HG02973 (cell line): ENCODE measurements at regions not wholly inside any gene's neighbourhood (a gene's known extent, or its start where the extent isn't known, plus 50 kb on each side); places are given as distances from the start of the nearest gene placed in this dataset.
"Not testable (repeated sequence)": the region's sequence is repeated elsewhere in the genome, so short reads cannot be mapped to it uniquely, and the experiment has no call there.

Source experiments
- ATAC-seq: cut with Tn5 transposase; IDR thresholded peaks from one replicate; pipeline ENCODE4 v1.9.1; 2021; ENCODE audit warnings: moderate library complexity; ENCODE audit not compliant: unreplicated experiment

DNA sequence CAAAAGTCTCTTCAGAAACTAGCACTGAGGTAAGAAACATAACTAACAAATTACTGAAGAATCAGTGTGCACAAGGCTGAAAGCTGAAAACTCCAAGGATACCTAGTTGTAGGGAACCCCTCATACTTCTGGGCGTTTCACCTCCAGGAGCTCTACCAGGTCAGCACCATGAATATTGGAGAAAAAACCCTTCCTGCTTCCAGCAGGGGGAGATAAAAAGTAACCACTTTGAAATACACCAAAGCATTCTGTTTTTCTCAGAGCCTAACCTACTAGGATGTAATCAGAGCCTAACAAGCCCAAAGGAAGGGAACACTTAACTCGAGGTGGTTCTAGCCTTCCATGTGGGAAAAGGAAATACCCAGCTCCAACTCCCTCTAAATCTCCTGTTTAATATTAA, 175.8 kb upstream of the MME start:
- no peak for ATAC-seq

- not testable (repeated sequence) for ATAC-seq
Observed at GRCh38 chr3:154902495-154902894, 177.6 kb upstream of the MME start.

DNA sequence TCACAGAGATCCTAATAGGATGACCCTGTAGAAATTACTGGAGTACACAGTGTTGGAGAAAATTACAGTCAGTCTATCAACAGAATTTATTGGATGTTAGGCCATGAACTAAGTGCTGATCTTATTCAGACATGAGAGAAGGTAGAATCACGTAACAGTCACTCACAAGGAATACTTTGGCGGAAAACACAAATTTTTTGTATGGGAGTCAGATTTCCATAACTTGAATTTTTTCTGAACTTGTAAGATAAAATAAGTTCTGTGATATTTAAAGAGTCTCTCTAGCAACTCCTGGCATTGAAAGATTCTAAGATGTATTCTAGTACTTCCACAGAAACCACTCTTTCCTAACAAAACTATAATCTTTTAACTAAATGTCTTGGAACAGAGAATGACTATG, 178.8 kb upstream of the MME start:
- no peak for ATAC-seq

DNA sequence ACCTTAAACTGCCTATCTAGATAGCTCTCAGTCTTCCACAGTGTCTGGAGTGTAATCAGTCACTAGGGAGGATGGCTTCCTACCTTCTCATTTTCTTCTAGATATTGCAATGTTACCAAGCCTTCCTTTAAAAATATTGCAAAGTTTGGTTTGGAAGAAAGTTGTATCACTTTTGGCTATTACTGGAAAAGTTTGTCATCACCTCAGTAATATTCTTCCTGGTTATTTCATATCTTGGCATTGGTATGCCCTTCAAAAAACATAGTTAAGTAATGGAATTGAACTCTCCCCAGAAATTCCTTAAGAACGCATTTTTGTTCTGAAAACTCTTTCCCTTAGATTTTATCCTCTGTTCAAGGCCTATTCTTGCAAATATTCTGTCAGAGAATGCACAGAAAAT, 179.3 kb upstream of the MME start:
- ATAC-seq: no peak

GRCh38 chr3:154898916-154899315, 181.2 kb upstream of the MME start:
- ATAC-seq: no peak

- ATAC-seq: no peak
Observed at GRCh38 chr3:154898443-154898842, 181.7 kb upstream of the MME start.

- no peak for ATAC-seq
Observed at GRCh38 chr3:154893813-154894212, 186.3 kb upstream of the MME start.

- ATAC-seq: no peak
Observed at GRCh38 chr3:154889227-154889634, 190.9 kb upstream of the MME start.

DNA sequence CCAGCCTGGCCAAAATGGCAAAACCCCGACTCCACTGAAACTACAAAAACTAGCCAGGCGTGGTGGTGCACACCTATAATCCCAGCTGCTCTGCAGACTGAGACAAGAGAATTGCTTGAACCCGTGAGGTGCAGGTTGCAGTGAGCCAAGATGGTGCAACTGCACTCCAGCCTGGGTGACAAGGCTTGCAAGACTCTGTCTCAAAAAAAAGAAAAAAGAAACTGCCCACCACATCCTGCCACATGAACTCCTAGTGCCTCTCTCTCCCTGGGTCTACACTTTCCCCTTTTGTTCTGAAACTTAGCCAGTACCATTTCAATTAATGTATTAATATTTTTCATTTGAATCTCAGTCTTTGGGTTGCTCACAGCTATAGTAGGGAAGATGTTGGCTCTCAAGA, 192.2 kb upstream of the MME start:
- no peak for ATAC-seq

- ATAC-seq: no peak
Observed at GRCh38 chr3:154886437-154886836, 193.7 kb upstream of the MME start.

- no peak for ATAC-seq
Observed at GRCh38 chr3:154885418-154885817, 194.7 kb upstream of the MME start.

- no peak for ATAC-seq
Observed at GRCh38 chr3:154884952-154885351, 195.2 kb upstream of the MME start.

DNA sequence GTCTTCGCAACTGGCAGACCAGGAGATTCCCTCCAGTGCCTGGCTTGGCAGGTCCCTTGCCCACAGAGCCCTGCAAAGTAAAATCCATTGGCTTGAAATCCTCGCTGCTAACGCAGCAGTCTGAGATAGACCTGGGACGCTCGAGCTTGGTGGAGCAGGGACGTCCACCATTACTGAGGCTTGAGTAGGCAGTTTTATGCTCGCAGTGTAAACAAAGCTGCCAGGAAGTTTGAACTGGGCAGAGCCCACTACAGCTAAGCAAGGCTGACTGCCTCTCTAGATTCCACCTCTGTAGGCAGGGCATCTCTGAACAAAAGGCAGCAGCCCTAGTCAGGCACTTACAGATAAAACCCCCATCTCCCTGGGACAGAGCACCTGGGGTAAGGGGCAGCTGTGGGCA, 205.0 kb upstream of the MME start:
- ATAC-seq: no peak

DNA sequence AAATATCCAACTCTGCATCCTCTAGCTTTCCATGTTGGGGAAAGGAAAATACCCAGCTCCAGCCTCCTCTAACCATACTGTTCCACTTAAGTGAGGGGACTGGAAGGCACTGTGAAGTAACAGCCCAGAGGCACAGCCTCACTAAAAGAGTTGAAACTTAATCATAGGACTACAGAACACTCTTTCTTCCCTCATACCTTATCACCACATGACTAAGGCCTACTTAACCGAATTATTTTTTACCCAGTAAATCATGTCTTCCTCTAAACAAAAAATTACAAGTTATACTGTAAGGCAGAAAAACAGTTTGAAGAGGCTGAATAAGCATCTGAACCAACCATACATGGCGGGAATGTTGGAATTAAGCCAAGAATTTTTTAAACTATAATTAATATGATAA, 207.4 kb upstream of the MME start:
- ATAC-seq: no peak

GRCh38 chr3:154872074-154872473, 208.0 kb upstream of the MME start:
- no peak for ATAC-seq

DNA sequence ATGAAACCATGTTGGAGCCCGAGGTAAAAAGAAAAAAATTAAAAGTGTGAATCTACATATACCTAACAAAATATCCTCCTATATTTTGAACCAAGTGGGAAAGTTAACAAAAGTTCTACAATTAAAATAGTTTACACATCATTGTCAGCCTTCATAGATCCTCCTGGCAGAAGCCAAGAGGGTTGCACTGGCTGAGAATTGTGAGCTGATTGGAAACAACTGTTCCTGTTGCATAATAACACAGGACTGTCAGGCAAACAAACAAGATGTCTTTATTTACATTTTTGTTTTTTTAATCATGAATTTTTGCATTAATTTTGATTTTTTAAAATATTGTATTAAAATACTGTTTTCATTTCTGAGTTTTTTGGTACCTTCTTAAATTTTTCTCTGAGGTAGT, 215.2 kb upstream of the MME start:
- ATAC-seq: no peak

DNA sequence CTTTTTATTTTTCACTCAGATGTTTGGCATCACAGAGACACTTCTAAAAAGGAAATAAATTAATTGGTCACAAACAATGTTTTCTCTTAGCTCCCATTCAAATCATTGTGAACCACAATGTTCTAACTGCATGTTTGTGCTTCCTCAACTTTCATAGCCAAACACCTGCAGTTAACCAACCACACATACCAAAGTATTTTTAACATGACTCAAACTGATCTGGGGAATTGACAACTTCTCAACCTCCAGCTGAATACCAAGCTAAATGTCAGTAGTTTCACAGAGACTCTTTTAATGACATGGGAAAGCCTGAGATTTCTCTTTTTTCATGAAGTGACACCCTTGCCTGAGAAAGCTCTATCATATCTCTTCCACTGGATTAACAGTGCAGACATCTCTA, 217.9 kb upstream of the MME start:
- no peak for ATAC-seq

DNA sequence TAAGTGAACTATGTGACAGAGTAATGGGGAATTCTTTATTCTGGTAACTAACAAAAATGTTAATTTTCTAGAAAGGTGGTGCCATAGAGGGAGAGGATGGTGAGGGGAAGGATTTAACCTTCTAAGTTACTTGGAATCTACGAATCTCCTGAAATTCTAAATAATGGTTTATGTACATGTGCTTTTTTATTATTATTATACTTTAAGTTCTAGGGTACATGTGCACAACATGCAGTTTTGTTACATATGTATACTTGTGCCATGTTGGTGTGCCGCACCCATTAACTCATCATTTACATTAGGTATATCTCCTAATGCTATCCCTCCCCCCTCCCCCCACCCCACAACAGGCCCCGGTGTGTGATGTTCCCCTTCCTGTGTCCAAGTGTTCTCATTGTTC, 227.1 kb upstream of the MME start:
- not testable (repeated sequence) for ATAC-seq

DNA sequence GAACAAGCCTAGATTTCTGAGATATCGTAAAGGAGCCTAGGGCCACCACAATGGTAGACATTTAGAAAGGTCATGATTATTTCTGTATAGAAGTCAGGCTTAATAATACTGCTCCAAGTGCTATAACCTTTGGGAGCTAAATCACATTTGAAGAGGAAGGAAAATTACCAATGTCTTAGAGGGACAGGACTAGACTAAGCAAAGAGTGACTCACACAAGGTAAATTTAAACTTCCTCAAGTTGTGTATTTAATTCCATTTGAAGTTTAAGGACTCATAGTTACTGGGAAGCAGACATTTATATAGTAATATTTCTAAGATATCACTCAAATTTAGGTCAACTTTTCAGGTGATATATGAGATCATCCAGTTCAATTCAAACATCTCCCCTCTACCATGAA, 227.6 kb upstream of the MME start:
- no peak for ATAC-seq

DNA sequence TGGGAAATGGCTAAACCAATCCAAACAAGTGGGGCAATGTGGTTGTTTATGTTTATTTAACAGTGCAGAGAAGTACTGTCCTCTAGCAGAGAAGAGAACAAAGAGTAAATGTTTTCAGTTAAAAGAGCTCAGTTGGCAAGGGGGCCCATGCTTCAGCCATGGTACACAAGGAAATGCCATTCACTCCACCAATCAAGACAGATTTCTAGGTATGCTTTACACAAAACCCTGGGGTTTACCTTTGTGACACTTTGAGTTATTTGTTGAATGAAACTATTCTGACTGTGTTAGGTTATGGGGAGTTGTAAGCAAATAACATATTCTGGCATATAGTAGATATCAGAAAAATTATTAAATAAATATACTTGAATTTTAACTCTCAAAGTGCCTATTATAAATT, 228.5 kb upstream of the MME start:
- no peak for ATAC-seq

GRCh38 chr3:154850921-154851320, 229.2 kb upstream of the MME start:
- ATAC-seq: no peak

DNA sequence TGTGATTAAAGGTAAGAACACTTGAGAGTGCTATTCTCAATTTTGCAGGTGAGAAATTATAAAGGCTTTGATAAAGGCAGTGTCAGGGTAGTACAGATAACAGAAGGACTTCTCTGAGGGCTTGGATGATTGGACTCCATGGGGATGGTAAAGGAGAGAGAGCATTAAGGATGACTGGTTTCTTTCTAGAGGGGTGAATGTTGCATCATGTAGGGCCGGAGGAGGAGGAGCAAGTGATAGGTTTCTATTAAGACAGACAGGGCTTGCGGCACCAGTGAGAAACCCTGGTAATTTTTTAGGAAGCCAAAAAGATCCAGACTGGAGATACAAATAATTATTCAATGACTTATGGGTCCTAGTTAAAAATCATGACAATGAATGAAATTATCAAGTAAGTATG, 230.7 kb upstream of the MME start:
- no peak for ATAC-seq

GRCh38 chr3:154844863-154845262, 235.3 kb upstream of the MME start:
- ATAC-seq: no peak

- ATAC-seq: no peak
Observed at GRCh38 chr3:154843647-154844046, 236.5 kb upstream of the MME start.
